ENCODE measurements at regions not wholly inside any gene's neighbourhood (a gene's known extent, or its start where the extent isn't known, plus 50 kb on each side); places are given as distances from the start of the nearest gene placed in this dataset.

GRCh38 chr9:30243467-30243866 is 2141.0 kb upstream of the ACO1 start (continued):
- TF ChIP-seq PAF1 (CRISPR knock-in tag; IDR thresholded peaks at IDR 0.05) (no peak), TGIF2 (CRISPR knock-in tag; IDR thresholded peaks at IDR 0.05) (no peak), ZNF207 (IDR thresholded peaks at IDR 0.05; ENCODE audit: borderline replicate concordance) (no peak), BRF2 (CRISPR knock-in tag; IDR thresholded peaks at IDR 0.05) (no peak), GMEB2 (CRISPR knock-in tag; IDR thresholded peaks at IDR 0.05; ENCODE audit: low read depth) (no peak), HNF1A (IDR thresholded peaks at IDR 0.05; ENCODE audit: low read depth) (no peak), HNF1A (CRISPR knock-in tag; IDR thresholded peaks at IDR 0.05; ENCODE audit: borderline replicate concordance) (no peak), ZNF232 (CRISPR knock-in tag; IDR thresholded peaks at IDR 0.05; ENCODE audit: borderline replicate concordance) (no peak), FUBP1 (CRISPR knock-in tag; IDR thresholded peaks at IDR 0.05; ENCODE audit: borderline replicate concordance) (no peak), ZNF431 (CRISPR knock-in tag; IDR thresholded peaks at IDR 0.05; ENCODE audit: borderline replicate concordance, low read depth) (no peak)
- TF ChIP-seq, protein P1, sequence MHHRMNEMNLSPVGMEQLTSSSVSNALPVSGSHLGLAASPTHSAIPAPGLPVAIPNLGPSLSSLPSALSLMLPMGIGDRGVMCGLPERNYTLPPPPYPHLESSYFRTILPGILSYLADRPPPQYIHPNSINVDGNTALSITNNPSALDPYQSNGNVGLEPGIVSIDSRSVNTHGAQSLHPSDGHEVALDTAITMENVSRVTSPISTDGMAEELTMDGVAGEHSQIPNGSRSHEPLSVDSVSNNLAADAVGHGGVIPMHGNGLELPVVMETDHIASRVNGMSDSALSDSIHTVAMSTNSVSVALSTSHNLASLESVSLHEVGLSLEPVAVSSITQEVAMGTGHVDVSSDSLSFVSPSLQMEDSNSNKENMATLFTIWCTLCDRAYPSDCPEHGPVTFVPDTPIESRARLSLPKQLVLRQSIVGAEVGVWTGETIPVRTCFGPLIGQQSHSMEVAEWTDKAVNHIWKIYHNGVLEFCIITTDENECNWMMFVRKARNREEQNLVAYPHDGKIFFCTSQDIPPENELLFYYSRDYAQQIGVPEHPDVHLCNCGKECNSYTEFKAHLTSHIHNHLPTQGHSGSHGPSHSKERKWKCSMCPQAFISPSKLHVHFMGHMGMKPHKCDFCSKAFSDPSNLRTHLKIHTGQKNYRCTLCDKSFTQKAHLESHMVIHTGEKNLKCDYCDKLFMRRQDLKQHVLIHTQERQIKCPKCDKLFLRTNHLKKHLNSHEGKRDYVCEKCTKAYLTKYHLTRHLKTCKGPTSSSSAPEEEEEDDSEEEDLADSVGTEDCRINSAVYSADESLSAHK (CRISPR knock-in tag; IDR thresholded peaks at IDR 0.05; ENCODE audit: borderline replicate concordance) = no peak
- TF ChIP-seq, protein P2, sequence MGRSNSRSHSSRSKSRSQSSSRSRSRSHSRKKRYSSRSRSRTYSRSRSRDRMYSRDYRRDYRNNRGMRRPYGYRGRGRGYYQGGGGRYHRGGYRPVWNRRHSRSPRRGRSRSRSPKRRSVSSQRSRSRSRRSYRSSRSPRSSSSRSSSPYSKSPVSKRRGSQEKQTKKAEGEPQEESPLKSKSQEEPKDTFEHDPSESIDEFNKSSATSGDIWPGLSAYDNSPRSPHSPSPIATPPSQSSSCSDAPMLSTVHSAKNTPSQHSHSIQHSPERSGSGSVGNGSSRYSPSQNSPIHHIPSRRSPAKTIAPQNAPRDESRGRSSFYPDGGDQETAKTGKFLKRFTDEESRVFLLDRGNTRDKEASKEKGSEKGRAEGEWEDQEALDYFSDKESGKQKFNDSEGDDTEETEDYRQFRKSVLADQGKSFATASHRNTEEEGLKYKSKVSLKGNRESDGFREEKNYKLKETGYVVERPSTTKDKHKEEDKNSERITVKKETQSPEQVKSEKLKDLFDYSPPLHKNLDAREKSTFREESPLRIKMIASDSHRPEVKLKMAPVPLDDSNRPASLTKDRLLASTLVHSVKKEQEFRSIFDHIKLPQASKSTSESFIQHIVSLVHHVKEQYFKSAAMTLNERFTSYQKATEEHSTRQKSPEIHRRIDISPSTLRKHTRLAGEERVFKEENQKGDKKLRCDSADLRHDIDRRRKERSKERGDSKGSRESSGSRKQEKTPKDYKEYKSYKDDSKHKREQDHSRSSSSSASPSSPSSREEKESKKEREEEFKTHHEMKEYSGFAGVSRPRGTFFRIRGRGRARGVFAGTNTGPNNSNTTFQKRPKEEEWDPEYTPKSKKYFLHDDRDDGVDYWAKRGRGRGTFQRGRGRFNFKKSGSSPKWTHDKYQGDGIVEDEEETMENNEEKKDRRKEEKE (IDR thresholded peaks at IDR 0.05) = no peak
